Neural cell (in vitro differentiated cells): ENCODE measurements at regions not wholly inside any gene's neighbourhood (a gene's known extent, or its start where the extent isn't known, plus 50 kb on each side); places are given as distances from the start of the nearest gene placed in this dataset.

Experiments used
- SMC3 ChIP-seq: fragments of 450-650 bp; conservative IDR thresholded peaks from 2 replicates; pipeline ENCODE4 v1.6.1; 2014; ENCODE audit warnings: antibody characterized with exemption, mild to moderate bottlenecking, moderate library complexity; ENCODE audit not compliant: poor library complexity
- TAF1 ChIP-seq: IDR thresholded peaks from 2 replicates; pipeline ENCODE4 v1.6.1; 2012; ENCODE audit warnings: low read depth

DNA sequence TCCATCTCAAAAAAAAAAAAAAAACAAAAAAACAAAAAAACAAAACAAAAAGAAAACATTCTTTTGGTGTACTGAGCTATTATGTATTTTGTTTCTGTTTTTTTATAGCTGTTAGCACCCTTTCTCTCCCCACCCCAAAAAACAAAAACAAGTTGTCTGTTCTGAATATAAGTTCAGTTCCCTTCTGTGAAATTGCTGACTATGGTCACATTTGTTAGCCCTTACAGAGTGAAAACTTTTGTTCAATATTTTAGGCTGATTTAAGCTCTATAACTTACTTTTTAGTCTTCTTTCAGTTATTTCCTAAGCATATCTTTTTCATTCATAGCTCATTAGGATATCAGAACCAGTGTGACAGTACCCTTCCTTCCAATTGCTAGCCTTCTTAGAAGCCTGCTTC is 1056.6 kb upstream of the NCAM2 start:
- TF ChIP-seq SMC3 = no peak
- TF ChIP-seq TAF1 = no peak
